OCI-LY3 (cell line): ENCODE measurements at regions not wholly inside any gene's neighbourhood (a gene's known extent, or its start where the extent isn't known, plus 50 kb on each side); places are given as distances from the start of the nearest gene placed in this dataset.
"Not testable (repeated sequence)": the region's sequence is repeated elsewhere in the genome, so short reads cannot be mapped to it uniquely, and the experiment has no call there.

Source experiments
- EZH2phosphoT487 ChIP-seq: fragments of 200-600 bp; shearing (Covaris generic); IDR thresholded peaks from 2 replicates; pipeline ENCODE4 v1.6.1; 2018; ENCODE audit warnings: antibody characterized with exemption, mixed run types, low read depth
- TF ChIP-seq, protein P1 (sequence below): fragments of 200-600, 300-600 bp; sonication (generic); IDR thresholded peaks from 2 replicates; pipeline ENCODE4 v1.5.1; 2014; ENCODE audit warnings: antibody characterized with exemption, low read length, low read depth

DNA sequence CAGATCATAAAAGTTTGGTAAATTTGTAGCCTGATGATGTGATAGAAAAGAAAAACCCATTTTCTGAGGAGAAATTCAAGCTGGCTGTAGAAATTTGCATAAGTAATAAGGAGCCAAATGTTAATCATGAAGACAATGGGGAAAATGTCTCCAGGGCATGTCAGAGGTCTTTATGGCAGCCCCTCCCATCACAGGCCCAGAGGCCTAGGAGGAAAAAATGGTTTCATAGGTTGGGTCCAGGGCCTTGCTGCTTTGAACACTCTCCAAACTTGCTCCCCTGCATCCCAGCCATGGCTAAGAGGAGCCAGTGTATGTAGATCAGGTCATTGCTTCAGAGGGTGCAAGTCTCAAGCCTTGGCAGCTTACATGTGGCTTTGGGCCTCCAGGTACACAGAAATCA, 903.9 kb upstream of the ADAMTS5 start:
- TF ChIP-seq, protein P1, sequence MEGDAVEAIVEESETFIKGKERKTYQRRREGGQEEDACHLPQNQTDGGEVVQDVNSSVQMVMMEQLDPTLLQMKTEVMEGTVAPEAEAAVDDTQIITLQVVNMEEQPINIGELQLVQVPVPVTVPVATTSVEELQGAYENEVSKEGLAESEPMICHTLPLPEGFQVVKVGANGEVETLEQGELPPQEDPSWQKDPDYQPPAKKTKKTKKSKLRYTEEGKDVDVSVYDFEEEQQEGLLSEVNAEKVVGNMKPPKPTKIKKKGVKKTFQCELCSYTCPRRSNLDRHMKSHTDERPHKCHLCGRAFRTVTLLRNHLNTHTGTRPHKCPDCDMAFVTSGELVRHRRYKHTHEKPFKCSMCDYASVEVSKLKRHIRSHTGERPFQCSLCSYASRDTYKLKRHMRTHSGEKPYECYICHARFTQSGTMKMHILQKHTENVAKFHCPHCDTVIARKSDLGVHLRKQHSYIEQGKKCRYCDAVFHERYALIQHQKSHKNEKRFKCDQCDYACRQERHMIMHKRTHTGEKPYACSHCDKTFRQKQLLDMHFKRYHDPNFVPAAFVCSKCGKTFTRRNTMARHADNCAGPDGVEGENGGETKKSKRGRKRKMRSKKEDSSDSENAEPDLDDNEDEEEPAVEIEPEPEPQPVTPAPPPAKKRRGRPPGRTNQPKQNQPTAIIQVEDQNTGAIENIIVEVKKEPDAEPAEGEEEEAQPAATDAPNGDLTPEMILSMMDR = not testable (repeated sequence)
- TF ChIP-seq EZH2phosphoT487 = not testable (repeated sequence)
